Activated CD4-positive, alpha-beta T cell treated with anti-CD3 and anti-CD28 coated beads, Interleukin-2, amount 50 U/mL, for 24 hours (primary cell): ENCODE measurements at regions not wholly inside any gene's neighbourhood (a gene's known extent, or its start where the extent isn't known, plus 50 kb on each side); places are given as distances from the start of the nearest gene placed in this dataset.

ENCODE experiments used
- DNase-seq, 2 donors: peaks; one replicate each; pipeline ENCODE4 v3.0.0-alpha.2; 2020; ENCODE audit warnings: low read depth in 1 of 2, low spot score in 1 of 2

GRCh38 chr7:118671149-118671548 lies 446.6 kb downstream of the ANKRD7 start:
- no peak for DNase-seq

DNA sequence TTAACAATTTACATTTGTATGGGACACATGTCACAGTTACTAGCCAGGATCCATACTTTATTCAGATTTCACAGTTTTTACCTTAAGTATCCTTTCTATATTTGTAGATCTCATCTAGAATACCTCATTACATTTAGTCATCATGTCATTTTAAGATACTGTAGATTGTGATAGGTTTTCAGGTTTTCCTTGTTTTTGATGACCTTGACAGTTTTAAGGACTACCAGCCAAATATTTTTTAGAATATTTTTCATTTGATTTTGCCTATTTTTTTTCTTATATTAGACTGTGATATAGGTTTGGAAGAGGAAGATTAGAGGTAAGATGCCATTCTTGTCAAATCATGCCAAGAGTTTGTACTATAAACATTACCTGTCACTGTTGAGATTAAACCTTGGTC lies 460.3 kb downstream of the ANKRD7 start:
- DNase-seq, result no peak

GRCh38 chr7:118689403-118689802 lies 464.9 kb downstream of the ANKRD7 start:
- DNase-seq, result no peak

DNA sequence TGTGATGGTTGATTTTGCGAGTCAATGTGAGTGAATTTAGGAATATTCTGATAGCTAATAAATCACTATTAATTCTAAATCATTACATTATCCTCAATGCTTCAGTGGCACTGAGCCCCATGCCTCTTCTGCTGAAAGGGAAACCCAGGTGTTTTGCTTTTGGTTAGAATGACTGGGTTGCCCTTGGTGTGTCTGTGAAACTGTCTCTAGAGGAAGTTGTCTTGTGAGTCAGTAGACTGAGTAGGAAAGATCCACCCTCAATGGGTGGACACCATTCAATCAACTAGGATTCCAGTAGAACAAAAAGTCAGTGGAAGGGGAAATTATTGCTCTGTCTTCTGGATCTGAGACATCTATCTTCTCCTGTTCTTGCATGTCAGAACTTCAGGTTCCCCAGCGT lies 472.4 kb downstream of the ANKRD7 start:
- no peak for DNase-seq

DNA sequence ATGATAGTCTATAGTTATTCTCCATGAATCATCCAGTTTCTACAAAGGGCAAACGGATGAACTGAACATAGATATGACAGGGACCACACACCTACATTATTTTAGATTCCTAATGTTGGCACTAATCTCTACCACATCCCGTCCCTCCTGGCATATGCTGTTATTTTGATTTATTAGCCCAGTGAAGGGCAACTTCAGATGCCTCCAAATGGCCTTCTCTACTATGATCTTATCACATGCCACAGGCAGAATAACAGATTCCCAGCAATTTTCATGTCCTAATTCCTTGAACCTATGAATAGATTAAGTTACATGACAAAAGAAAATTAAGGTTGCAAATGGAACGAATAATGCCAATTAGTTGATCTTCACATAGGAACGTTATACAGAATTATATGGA lies 474.7 kb downstream of the ANKRD7 start:
- DNase-seq, result no peak

DNA sequence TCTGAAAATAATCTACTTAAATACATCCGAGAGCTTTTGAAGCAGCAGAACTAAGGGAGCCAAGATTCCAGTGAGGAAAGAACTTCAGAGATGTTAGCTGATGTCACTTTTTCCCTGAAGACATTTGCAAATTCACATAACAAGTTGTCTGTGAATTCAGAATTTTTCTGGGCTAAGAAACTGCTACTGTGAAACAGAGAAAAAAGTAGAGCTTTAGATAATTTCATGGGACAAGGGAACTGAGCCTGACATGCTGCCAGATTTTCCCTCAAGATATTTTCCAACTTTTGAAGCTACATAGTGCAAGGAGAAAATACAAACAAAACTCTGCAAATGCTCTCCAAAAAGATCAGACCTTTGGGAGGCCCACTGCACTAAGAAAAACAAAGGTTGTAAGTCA lies 484.2 kb downstream of the ANKRD7 start:
- no peak for DNase-seq

- no peak for DNase-seq
These were observed 487.2 kb downstream of the ANKRD7 start for GRCh38 chr7:118711688-118712087.

DNA sequence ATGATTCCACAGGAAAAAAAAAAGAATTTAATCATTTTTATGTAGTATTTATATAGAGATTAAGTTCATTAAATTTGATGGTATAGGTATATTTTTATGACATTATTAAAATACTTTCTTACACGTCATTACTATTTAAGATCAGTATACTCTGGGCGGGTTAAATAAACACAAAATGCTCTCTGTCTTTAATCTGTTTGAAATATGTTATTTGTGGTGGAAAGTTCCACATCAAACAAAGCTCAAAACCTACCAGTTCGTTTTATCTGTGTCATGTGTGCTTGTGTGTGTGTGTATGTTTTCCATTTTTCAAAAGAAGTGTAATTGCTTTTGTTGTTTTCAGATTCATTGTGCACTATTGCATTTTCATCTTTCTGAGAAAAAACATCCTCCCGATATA lies 488.5 kb downstream of the ANKRD7 start:
- no peak for DNase-seq

- DNase-seq, result no peak
These were observed 496.1 kb downstream of the ANKRD7 start for GRCh38 chr7:118720632-118721031.

DNA sequence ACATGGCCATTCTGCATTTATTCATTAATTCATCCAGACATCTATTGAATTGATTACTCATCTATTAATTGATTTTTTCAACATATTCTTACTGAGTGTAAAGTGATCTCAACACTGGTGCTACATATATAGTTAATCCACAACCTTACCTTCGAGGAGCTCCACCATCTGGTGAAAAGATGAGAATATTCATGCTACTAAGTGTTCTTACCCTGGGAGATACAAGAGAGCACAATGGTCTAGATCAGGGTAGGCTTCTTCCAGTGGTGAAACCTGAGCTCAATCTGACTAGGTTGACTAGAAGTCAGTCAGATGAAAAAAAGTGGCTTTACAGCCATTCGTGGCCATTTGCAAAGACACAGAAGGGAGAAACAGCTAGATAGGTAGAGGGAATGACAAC lies 507.4 kb downstream of the ANKRD7 start:
- no peak for DNase-seq

DNA sequence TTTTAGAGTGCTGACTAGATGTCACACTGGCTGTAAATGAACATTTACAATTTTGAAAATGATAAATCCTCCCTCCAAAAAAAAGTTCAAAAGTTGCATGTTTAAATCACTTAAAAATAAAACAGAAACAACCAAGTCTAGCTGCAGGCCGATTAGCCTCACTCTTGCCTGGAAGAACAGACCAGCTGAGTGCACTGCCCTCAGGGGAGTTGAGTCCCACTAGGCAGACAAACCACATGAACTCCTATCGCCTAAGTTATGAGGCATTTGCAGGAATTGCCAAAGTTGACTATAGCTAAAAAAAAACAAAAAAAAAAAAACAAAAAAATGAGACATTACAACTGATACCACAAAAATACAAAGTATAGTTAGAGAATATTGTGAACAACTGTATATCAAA lies 510.0 kb downstream of the ANKRD7 start:
- no peak for DNase-seq

DNA sequence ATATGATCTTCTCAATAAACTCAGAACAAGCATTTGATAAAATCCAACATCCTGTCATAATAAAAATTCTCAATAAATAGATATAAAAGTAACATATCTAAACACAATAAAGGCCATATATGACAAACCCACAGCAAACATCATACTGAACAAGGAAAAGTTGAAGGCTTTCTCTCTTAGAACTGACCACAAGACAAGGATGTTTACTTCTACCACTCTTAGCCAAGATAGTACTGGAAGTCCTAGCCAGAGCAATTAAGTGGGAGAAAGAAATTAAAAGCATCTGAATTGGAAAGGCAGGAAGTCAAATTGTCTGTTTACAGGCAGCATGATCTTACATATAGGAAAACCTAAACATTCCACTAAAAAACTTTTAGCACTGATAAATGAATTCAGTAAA lies 510.9 kb downstream of the ANKRD7 start:
- no peak for DNase-seq

- DNase-seq, result no peak
These were observed 513.4 kb downstream of the ANKRD7 start for GRCh38 chr7:118737935-118738334.

GRCh38 chr7:118745927-118746326 lies 521.4 kb downstream of the ANKRD7 start:
- DNase-seq, result no peak

DNA sequence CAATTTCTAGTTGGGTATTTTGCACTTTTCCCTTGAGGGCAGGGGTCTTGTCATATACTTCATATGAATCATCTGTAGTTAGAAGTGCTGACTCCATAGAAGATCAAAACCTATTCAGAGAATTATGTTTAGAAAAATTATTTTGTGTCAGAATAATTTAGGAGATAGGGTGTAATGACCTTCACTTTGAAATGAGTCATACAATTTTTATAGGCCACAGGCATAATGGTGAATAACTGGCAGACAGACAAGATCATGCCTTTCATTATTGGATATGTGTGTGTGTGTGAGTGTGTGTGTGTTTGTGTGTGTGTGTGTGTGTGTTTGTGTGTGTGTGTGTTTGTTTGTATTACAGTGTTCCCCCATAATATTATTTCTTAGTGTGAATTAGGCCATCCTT lies 523.0 kb downstream of the ANKRD7 start:
- no peak for DNase-seq

DNA sequence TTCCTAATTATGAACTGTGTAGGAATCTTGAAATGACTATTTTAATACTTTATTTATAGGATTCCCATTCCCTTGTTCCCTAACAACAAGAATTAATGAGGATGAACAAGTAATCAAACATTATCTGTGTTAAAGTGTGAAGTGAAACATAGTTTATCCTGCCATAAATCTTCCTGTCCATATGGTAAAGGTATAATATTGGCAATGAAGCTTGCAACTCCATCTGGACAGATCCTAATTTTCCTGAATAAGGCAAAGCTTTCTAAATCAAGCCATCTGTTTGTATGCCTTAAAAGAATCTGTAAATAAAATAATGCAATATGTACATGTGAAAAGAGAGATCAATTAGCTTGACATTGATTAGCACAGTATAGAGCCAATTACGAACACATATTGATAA lies 529.0 kb downstream of the ANKRD7 start:
- no peak for DNase-seq

DNA sequence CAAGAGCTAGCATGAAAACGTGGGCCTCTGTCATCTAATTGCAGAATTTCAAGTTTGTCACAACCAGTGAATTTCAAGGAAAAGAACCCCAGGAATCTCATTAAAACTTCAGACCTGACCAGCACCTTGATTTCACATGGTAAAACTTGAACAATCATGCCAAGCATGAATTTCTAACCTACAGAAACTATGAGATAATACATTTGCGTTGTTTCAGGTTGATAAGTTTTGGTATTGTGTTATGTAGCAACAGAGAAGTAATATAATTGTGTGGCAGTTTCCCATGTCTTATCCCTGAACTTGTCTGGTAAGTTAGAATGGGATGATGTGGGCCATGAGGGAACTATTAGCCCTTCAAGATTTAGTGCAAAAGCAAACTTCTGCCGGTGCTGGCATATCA lies 530.1 kb downstream of the ANKRD7 start:
- DNase-seq, result no peak

GRCh38 chr7:118755067-118755625 lies 530.6 kb downstream of the ANKRD7 start:
- no peak for DNase-seq

GRCh38 chr7:118757066-118757465 lies 532.6 kb downstream of the ANKRD7 start:
- DNase-seq, result no peak

GRCh38 chr7:118758582-118758981 lies 534.1 kb downstream of the ANKRD7 start:
- DNase-seq, result no peak

DNA sequence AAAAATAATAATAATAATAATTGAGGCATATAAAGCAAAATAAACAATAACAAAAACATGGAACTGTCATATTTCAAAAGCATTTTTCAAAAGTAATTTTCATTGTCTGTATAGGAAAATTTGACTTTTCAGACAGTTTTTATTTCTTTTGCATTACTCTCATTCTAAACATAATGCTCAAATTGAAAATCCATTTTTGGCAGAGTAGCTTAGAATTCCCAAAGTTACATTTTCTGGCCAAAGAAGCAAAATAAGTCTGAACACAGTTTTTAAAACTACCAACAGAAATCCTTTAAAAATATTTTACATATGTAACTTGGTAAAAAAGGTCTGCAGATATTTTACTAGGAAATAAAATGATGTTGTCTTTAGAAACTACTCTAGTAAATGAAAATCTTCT lies 535.4 kb downstream of the ANKRD7 start:
- DNase-seq, result no peak

GRCh38 chr7:118762451-118762850 lies 537.9 kb downstream of the ANKRD7 start:
- DNase-seq, result no peak

- DNase-seq, result no peak
These were observed 539.7 kb downstream of the ANKRD7 start for GRCh38 chr7:118764221-118764620.

- DNase-seq, result no peak
These were observed 547.2 kb downstream of the ANKRD7 start for GRCh38 chr7:118771672-118772071.
